ENCODE measurements at regions not wholly inside any gene's neighbourhood (a gene's known extent, or its start where the extent isn't known, plus 50 kb on each side); places are given as distances from the start of the nearest gene placed in this dataset.

DNA sequence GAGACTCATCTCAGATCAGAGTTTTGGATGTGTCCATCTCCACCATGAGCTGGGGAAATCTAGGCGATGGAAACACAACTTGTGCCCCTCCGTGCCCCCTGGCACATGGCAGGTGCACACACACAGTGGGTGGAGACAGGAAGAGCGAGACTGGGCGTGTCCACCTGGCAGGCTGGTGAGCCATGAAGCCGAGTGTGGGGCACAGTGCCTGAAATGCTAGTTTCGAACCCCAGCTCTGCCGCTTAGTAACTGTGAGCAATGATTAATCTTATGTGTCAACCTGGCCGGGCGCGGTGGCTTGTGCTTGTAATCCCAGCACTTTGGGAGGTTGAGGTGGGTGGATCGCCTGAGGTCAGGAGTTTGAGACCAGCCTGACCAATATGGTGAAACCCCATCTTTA, 80.8 kb upstream of the RNU6ATAC start:
- Mint-ChIP-seq H3K27ac (ENCODE audit: unreplicated experiment) (no peak overlapping the region), H3K4me3 (ENCODE audit: unreplicated experiment) (no peak overlapping the region), H3K36me3 (ENCODE audit: low read depth, unreplicated experiment) (peaks cover 8% of the 10 kb centered on the region), H3K27me3 (ENCODE audit: low read depth, unreplicated experiment) (peaks cover 30% of the 10 kb centered on the region), H3K9me3 (ENCODE audit: unreplicated experiment) (peaks cover 27% of the 10 kb centered on the region), H3K4me1 (ENCODE audit: low read depth, unreplicated experiment) (no peaks in the 10 kb centered on the region)
- H2AFZ ChIP-seq (ENCODE audit: low read depth, low read length): no peak overlapping the region
- H3K27ac ChIP-seq (ENCODE audit: low read depth, low read length): no peak overlapping the region
- no peaks in the 10 kb centered on the region for H3K36me3 ChIP-seq (ENCODE audit: insufficient read depth, low read length)
- H3K4me2 ChIP-seq (ENCODE audit: low read length): no peak overlapping the region
- TF ChIP-seq EZH2 (IDR thresholded peaks at IDR 0.05; ENCODE audit: insufficient read depth, low read length) (no peak), CTCF (IDR thresholded peaks at IDR 0.05; ENCODE audit: insufficient read depth, low read depth, low read length) (no peak)
- no peak overlapping the region for H3K4me3 ChIP-seq (ENCODE audit: insufficient read depth, low read depth, low read length)
- DNase-seq (ENCODE audit: low read depth) (no peak), FAIRE-seq (no peak)
- H3K9me3 ChIP-seq (ENCODE audit: insufficient read depth, low read depth, low read length): peaks cover 12% of the 10 kb centered on the region
- H3K9ac ChIP-seq (ENCODE audit: low read length): no peak overlapping the region
- no peaks in the 10 kb centered on the region for H4K20me1 ChIP-seq (ENCODE audit: insufficient read depth, low read length)
- H3K79me2 ChIP-seq (ENCODE audit: insufficient read depth, low read length): no peaks in the 10 kb centered on the region
- H3K27me3 ChIP-seq (ENCODE audit: insufficient read depth, low read length): peaks cover 30% of the 10 kb centered on the region
- H3K4me1 ChIP-seq (ENCODE audit: insufficient read depth, low read length): no peaks in the 10 kb centered on the region

DNA sequence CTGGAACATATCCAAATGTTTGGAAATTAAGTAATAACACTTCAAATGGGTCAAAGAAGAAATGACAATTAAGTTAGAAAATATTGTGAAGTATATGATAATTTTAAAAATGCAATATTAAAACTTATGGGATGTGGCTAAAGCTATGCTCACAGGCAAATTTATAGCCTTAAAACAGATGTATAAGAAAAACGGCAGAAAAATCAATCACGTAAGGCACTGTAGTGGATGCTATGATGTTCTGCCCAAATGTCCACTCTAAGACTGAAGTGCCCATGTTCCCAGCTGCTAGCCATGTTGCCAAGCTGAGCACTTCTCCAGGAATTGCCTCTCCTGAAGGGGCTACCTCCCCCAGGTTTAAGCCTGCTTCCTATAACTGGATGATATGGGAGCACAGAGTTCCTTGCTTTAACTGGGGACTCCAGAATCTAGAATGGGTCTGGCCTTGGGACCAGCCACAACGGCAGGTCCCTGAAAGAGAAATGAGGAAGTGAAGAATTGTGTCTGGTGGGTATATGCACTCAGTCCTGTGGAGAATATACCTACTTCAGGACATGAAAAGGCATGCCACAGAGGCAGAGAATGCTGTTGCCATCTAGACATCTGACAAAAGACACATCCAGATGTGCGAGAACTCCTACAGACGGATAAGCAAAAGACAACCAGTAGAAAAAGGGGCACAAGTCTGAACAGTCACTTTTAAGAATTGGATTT, 78.2 kb upstream of the RXRA start:
- Histone ChIP-seq H3K9me3 (ENCODE audit: insufficient read depth, low read depth, low read length) (peaks cover 12% of the 10 kb centered on the region), H3K4me3 (ENCODE audit: insufficient read depth, low read depth, low read length) (no peak overlapping the region), H3K79me2 (ENCODE audit: insufficient read depth, low read length) (no peaks in the 10 kb centered on the region), H2AFZ (ENCODE audit: low read depth, low read length) (no peak overlapping the region), H3K36me3 (ENCODE audit: insufficient read depth, low read length) (no peaks in the 10 kb centered on the region), H3K4me1 (ENCODE audit: insufficient read depth, low read length) (no peaks in the 10 kb centered on the region), H3K9ac (ENCODE audit: low read length) (no peak overlapping the region), H3K27me3 (ENCODE audit: insufficient read depth, low read length) (peaks cover 17% of the 10 kb centered on the region), H3K4me2 (ENCODE audit: low read length) (no peak overlapping the region), H3K27ac (ENCODE audit: low read depth, low read length) (no peak overlapping the region), H4K20me1 (ENCODE audit: insufficient read depth, low read length) (no peaks in the 10 kb centered on the region)
- no peak for FAIRE-seq
- Mint-ChIP-seq H3K9me3 (ENCODE audit: unreplicated experiment) (peaks cover 27% of the 10 kb centered on the region), H3K4me1 (ENCODE audit: low read depth, unreplicated experiment) (no peaks in the 10 kb centered on the region), H3K27me3 (ENCODE audit: low read depth, unreplicated experiment) (peaks cover 25% of the 10 kb centered on the region), H3K4me3 (ENCODE audit: unreplicated experiment) (no peak overlapping the region), H3K27ac (ENCODE audit: unreplicated experiment) (no peak overlapping the region), H3K36me3 (ENCODE audit: low read depth, unreplicated experiment) (peaks cover 8% of the 10 kb centered on the region)
- TF ChIP-seq CTCF (IDR thresholded peaks at IDR 0.05; ENCODE audit: insufficient read depth, low read depth, low read length): no peak
- TF ChIP-seq EZH2 (IDR thresholded peaks at IDR 0.05; ENCODE audit: insufficient read depth, low read length): no peak
- no peak for DNase-seq (ENCODE audit: low read depth)
